Endothelial cell (in vitro differentiated cells): ENCODE measurements at regions not wholly inside any gene's neighbourhood (a gene's known extent, or its start where the extent isn't known, plus 50 kb on each side); places are given as distances from the start of the nearest gene placed in this dataset.

Experiments used
- DNase-seq: peaks from one replicate; pipeline ENCODE4 v3.0.0; 2021; ENCODE audit warnings: low spot score
- H3K27ac Mint-ChIP-seq: one replicate; pipeline ENCODE4 v1.8.0; 2021; ENCODE audit warnings: mixed read lengths, inconsistent platforms; ENCODE audit not compliant: unreplicated experiment
- H3K27me3 Mint-ChIP-seq: one replicate; pipeline ENCODE4 v1.8.0; 2021; ENCODE audit warnings: mild to moderate bottlenecking, moderate library complexity, mixed read lengths, inconsistent platforms; ENCODE audit not compliant: unreplicated experiment
- H3K36me3 Mint-ChIP-seq: one replicate; pipeline ENCODE4 v1.8.0; 2021; ENCODE audit warnings: mild to moderate bottlenecking, low read depth, mixed read lengths, inconsistent platforms; ENCODE audit not compliant: unreplicated experiment
- H3K4me1 Mint-ChIP-seq: one replicate; pipeline ENCODE4 v1.8.0; 2021; ENCODE audit warnings: mild to moderate bottlenecking, mixed read lengths, inconsistent platforms; ENCODE audit not compliant: unreplicated experiment
- H3K4me3 Mint-ChIP-seq: one replicate; pipeline ENCODE4 v1.8.0; 2021; ENCODE audit warnings: mild to moderate bottlenecking, mixed read lengths, inconsistent platforms; ENCODE audit not compliant: unreplicated experiment
- H3K9me3 Mint-ChIP-seq: one replicate; pipeline ENCODE4 v1.8.0; 2021; ENCODE audit warnings: mixed read lengths, inconsistent platforms; ENCODE audit not compliant: unreplicated experiment
- CTCF ChIP-seq: fragments of 200-600 bp; sonication (generic); IDR thresholded peaks from one replicate; pipeline ENCODE4 v1.5.0; 2021; ENCODE audit warnings: antibody characterized with exemption; ENCODE audit not compliant: unreplicated experiment

GRCh38 chr20:52755744-52756143 is 216.4 kb upstream of the TSHZ2 start:
- Mint-ChIP-seq H3K27ac (no peak overlapping the region), H3K4me3 (no peak overlapping the region), H3K9me3 (no peaks in the 10 kb centered on the region), H3K4me1 (no peaks in the 10 kb centered on the region), H3K36me3 (no peaks in the 10 kb centered on the region), H3K27me3 (no peaks in the 10 kb centered on the region)
- no peak for DNase-seq
- TF ChIP-seq CTCF, result no peak

- no peak for DNase-seq
- Mint-ChIP-seq H3K9me3 (no peaks in the 10 kb centered on the region), H3K4me1 (no peaks in the 10 kb centered on the region), H3K27me3 (no peaks in the 10 kb centered on the region), H3K36me3 (no peaks in the 10 kb centered on the region), H3K4me3 (no peak overlapping the region), H3K27ac (no peak overlapping the region)
- TF ChIP-seq CTCF, result no peak
Observed at GRCh38 chr20:52754366-52754765, 217.8 kb upstream of the TSHZ2 start.

GRCh38 chr20:52752023-52752422 is 220.1 kb upstream of the TSHZ2 start:
- H3K27ac Mint-ChIP-seq, result no peak overlapping the region
- no peaks in the 10 kb centered on the region for H3K4me1 Mint-ChIP-seq
- H3K27me3 Mint-ChIP-seq, result no peaks in the 10 kb centered on the region
- no peaks in the 10 kb centered on the region for H3K9me3 Mint-ChIP-seq
- H3K36me3 Mint-ChIP-seq, result no peaks in the 10 kb centered on the region
- no peak for TF ChIP-seq CTCF
- H3K4me3 Mint-ChIP-seq, result no peak overlapping the region
- DNase-seq, result no peak

GRCh38 chr20:52751571-52751970 is 220.6 kb upstream of the TSHZ2 start:
- Mint-ChIP-seq H3K27ac (no peak overlapping the region), H3K4me3 (no peak overlapping the region), H3K4me1 (no peaks in the 10 kb centered on the region), H3K27me3 (no peaks in the 10 kb centered on the region), H3K36me3 (no peaks in the 10 kb centered on the region), H3K9me3 (no peaks in the 10 kb centered on the region)
- TF ChIP-seq CTCF, result no peak
- no peak for DNase-seq

- Mint-ChIP-seq H3K27me3 (no peaks in the 10 kb centered on the region), H3K4me3 (no peak overlapping the region), H3K9me3 (no peaks in the 10 kb centered on the region), H3K4me1 (no peaks in the 10 kb centered on the region), H3K27ac (no peak overlapping the region), H3K36me3 (no peaks in the 10 kb centered on the region)
- no peak for DNase-seq
- no peak for TF ChIP-seq CTCF
Observed at GRCh38 chr20:52749938-52750337, 222.2 kb upstream of the TSHZ2 start.
